Kidney tubule cell (primary cell): ENCODE measurements at regions not wholly inside any gene's neighbourhood (a gene's known extent, or its start where the extent isn't known, plus 50 kb on each side); places are given as distances from the start of the nearest gene placed in this dataset.

Source experiments
- DNase-seq: peaks from one replicate; pipeline ENCODE4 v3.0.0-alpha.2; 2018; ENCODE audit warnings: low spot score

DNA sequence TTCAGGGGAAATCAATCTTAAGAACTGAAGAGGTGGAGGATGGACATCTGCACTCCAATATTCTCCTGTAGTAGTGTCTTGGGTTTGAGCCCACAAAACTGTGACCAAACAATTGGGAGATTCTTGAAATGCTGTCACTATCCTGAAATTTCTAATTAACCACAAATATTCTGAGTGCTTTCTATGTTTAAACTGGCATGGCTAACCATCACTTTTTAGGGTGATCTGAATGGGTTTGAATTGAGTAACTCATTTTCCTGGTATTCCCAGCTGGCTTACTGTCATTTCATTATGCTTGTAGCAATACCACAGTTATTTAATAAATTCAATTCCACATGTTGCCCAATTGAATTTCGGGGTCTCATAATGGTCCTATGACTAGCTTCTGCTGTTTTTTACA is 216.9 kb upstream of the DCBLD2 start:
- DNase-seq = peak; percentile 62

DNA sequence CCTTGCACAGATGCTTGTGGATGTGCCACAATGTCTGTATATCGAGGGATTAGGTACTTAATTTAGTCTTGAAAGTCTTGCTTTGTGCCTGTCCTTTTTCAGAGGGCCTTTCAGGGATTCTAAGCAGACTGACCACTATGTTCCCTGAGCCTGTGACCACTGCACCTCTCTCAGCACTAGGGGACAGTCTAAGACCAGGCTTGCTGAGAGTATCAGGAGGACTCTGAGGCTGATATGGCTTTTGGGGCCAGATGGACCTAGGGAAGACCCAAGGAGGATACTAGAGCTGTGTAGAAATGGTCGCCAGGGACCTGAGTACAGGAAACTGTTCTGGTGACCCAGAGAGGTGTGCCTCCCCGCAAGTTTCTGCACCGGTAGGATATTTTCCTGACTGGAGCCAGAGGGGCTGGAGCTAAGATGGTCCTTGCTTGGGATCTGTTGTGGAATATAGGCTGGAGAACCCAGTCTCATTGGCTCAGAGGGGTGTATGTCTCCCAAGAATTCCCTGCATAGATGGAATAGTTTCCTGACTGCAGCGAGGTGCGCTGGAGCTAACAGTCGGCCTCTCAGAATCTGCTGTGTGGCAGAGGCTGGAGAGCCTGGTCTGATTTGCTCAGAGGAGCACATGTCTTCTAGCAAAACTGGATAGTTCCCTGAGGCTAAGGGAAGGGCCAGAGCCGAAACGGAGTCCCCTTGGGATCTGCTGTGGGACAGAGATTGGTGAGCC is 213.2 kb upstream of the DCBLD2 start:
- DNase-seq = peak; percentile 59

DNA sequence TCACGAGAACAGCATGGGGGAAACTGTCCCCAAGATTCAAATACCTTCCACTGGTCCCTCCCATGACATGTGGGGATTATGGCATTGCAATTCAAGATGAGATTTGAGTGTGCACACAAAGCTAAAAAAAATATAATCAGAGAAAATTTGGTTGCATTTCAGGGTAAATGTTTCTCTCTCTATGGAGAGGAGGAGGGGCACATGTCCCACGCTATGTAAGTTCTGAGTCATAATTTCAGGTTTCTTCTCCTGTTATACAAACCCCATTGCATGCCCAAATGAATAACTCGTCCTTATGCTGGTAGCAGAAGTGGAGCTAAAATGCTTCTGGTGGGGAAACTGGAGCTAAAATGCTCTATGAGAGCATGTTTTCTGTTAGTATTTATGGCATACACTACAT is 209.7 kb upstream of the DCBLD2 start:
- DNase-seq = peak; percentile 38

DNA sequence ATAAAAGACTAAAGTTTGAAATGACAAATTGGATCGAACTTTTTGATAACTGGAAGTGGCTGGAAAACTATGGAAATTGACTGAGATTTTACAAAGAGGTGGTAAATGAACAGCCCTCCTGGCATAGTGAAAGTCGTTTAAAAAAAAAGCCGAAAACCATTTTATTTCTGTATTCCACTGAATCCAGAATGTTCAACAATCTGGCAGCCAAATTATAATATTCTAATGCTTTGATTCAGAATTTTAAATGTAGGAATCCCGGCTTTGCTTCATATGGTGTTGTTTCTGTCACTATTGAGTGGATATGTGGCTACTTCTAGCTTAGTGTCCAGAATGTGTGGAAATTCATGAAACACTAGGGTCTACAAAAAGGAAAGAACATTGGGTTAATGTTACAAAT is 208.9 kb upstream of the DCBLD2 start:
- no peak for DNase-seq

DNA sequence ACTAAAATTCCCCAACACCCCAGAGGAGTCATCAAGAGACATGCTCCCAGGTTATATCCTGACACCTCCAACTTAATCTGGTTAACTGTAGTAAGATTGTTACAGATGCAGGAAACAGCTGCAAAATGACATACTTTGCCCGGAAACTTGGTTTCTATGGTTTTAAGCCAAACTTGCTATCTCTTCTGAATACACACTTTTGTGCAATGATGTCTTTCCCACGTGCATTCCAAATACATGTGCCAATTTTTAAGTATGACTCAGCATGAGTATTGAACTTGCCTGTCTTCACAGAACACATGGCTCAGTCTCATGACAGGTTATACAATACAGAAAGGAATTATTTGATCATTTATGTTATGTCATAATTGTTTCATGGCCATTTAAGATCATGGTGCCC is 207.0 kb upstream of the DCBLD2 start:
- peak; percentile 95 for DNase-seq

DNA sequence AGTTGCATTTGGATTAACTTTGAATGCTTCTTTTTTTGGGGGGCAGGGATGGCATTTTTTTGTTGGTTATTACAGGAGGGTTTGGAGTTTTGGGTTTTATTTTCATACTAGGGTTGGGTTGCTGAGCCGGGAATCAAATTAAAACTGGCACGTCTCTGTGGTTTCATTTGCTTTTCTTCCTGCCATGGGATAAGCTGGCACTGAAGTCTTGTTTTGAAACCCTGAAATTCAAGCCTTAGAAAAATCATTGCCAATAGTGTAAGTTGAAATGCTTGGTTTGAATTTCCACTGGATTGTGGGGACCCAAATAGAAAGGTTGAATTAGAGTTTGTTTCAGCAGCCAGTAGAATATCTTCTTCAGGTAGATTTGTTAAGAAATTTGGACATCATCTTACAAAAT is 193.1 kb upstream of the DCBLD2 start:
- DNase-seq = no peak

GRCh38 chr3:99087277-99087676 is 185.8 kb upstream of the DCBLD2 start:
- DNase-seq = no peak

DNA sequence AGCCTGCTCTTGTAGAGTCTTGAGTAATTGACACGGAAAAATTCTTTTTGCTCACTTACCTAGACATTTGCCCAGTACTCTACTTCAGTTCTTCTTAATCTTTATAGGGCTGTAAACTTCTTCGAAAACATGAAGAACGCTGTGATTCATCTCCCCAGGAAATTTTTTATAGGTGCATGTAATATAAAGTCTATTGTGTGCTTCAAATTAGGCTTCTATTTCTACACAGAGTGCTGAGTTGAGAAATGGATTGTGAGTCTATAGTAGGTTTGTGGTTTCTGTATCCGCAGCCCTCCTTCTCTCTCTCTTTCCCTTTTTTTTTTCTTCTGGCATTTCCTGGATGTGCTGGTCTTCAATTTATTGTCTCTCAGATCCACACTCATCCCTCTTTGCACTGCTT is 183.3 kb upstream of the DCBLD2 start:
- DNase-seq = no peak

DNA sequence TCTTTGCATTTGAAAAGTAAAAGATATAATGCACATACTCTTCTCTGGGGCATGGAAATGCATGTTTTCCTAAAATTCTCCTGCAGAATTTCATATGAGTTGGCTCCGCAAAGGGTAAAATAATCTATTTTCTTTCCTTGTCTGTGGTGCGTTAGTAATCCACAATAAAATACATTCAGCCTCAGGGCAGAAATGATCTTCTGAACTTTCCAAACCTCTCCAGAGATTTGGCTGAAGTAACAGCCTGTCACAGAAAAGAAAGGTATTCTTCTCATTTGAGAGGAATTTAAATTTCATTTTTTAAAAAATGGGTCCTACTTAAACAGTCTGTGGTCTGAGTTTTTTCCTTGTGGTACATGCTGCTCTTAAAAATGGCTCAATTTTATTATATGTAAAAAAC is 182.7 kb upstream of the DCBLD2 start:
- no peak for DNase-seq

- no peak for DNase-seq
Observed at GRCh38 chr3:99071096-99071495, 169.6 kb upstream of the DCBLD2 start.

- no peak for DNase-seq
Observed at GRCh38 chr3:99069973-99070372, 168.5 kb upstream of the DCBLD2 start.

GRCh38 chr3:99066863-99067262 is 165.4 kb upstream of the DCBLD2 start:
- DNase-seq = no peak

GRCh38 chr3:99049164-99049563 is 147.7 kb upstream of the DCBLD2 start:
- no peak for DNase-seq

- DNase-seq = no peak
Observed at GRCh38 chr3:99041747-99042146, 140.3 kb upstream of the DCBLD2 start.

- DNase-seq = no peak
Observed at GRCh38 chr3:99031778-99032177, 130.3 kb upstream of the DCBLD2 start.

DNA sequence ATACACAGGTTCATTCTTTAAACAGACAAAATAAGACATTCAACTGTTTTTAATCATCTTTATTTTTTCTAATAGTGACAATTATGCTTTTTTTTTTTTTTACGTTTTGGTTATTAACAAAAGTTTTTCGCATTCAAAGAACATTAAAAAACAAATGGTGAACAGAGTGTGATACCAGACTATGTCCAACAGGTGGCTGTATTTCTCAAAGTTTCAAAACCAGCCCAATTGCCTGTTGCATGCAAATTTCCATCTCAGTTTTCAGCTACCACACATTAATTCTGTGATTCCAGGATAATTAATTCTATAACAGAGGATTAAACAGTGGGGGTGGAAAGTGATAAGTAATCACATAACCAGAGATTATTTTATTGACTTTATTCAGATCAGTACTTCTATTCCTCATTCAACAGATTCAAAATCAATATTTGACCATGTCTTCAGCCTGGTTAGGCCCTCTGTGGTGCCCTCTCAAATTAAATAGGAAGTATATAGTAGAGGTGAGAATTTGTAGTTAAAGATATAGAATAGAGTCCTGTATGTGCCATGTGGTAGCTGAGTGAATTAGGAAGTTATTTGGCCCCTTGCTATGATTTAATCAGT is 122.2 kb upstream of the DCBLD2 start:
- DNase-seq = peak; percentile 43

DNA sequence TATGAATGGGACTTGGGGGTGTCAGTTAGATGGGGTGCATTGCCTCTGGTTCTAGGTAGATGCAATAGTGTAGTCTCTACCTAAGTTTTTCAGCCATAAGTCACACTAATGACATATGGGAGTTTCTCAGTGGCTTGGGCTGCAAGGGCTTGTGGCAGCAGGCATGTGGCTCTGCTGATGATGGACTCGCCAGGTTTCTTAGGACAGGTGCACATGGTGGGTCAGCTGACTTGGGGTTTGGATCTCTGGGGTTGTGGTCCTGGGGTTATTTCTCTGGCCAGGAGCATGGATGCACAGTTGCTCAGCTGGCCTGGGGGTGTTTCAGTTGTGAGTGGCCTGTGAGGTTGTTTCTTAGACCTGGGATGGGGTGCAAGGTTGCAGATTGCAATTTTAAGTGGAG is 120.0 kb upstream of the DCBLD2 start:
- no peak for DNase-seq

DNA sequence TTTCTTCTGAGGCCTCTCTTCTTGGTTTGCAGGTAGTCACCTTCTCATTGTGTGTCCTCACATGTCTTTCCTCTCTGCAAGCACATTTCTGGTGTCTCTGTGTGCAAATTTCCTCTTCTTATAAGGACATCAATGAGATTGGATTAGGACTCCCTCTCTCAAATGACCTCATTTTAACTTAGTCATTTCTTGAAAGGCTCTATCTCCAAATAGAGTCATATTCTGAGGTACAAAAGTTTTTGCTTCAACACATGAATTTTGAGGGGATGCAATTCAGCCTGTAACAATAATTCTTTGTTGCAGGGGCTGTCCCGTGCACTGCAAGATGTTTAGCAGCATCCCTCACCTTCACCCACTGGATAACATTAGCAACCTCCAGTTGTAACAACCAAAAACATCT is 115.0 kb upstream of the DCBLD2 start:
- no peak for DNase-seq

DNA sequence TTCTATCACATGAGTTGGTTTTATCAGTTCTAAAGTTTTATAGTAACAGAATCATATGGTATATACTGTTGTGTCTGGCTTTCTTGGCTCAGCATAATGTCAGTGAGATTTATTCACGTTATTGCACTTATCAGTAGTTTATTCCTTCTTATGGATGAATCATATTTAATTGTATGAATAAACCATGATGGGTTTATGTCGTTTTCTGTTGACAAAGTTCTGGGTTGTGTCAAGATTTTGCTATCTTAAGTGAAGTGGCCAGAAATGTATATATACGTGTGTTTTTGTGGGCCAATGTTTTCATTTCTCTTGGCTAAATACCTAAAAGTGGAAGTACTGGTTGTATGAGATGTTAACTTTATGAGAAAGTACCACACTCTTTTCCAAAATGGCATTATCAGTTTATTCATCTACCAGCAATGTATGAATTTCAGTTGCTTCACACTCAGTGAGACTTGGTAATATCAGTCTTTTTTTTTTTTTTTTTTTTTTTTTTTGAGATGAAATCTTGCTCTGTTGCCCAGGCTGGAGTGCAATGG is 112.4 kb upstream of the DCBLD2 start:
- no peak for DNase-seq

DNA sequence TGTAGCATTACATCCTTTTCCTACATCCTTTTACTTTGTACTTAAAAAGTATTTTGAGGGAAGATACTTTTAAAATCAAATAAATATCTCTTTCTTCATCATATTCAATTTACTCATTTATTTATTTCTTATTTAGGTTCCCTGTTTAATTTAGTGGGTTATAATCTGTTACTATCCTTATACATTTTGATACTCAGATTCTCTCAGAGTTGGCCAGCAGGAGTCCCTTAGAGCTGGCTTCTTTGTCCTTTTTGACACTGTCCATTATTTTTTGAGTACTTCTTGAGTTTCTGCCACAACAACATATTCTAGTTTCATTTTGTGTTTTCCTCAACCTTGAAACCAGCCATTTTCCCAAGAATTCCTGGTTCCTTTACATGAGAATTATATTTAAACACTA is 111.6 kb upstream of the DCBLD2 start:
- DNase-seq = no peak

- DNase-seq = peak; percentile 97
Observed at GRCh38 chr3:99012051-99012450, 110.6 kb upstream of the DCBLD2 start.

DNA sequence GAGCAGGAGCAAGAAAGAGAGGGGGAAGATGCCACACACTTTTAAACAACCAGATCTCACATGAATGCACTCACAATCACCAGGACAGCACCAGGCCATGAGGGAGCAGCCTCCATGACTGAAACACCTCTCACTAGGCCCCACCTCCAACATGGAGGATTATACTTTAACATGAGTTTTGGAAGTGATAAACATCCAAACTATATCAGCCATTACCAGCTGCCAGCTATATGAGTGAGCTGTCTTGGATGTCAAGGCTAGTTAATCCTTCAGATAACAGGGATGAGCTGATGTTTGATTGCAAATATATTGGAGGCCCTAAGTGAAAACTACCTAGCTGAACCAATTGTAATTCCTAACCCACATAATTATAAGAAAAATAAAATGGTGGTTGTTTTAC is 108.4 kb upstream of the DCBLD2 start:
- no peak for DNase-seq

GRCh38 chr3:99006686-99007085 is 105.2 kb upstream of the DCBLD2 start:
- DNase-seq = no peak

DNA sequence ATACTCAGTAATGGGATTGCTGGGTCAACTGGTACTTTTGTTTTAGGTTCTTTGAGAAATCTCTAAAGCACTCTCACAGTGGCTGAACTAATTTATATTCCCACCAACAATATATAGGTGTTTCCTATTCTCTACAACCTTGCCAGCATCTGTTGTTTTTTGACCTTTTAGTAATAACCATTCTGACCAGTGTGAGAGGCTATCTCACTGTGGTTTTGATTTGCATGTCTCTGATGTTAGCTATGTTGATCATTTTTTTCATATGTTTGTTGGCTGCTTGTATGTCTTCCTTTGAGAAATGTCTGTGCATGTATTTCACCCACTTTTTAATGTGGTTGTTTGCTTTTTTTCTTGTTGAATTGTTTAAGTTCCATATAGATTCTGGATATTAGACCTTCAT is 98.2 kb upstream of the DCBLD2 start:
- DNase-seq = no peak
